ENCODE measurements at regions not wholly inside any gene's neighbourhood (a gene's known extent, or its start where the extent isn't known, plus 50 kb on each side); places are given as distances from the start of the nearest gene placed in this dataset.

- TF ChIP-seq REST (IDR thresholded peaks at IDR 0.05; ENCODE audit: unreplicated experiment) (no peak), CTCF (conservative IDR thresholded peaks at IDR 0.05; ENCODE audit: low read depth in 2 of 2) (no peak), EZH2phosphoT487 (IDR thresholded peaks at IDR 0.05; ENCODE audit: unreplicated experiment) (no peak), EZH2 (IDR thresholded peaks at IDR 0.05; ENCODE audit: low read depth, unreplicated experiment) (no peak), POLR2AphosphoS5 (IDR thresholded peaks at IDR 0.05; ENCODE audit: low read depth) (no peak), NANOG (IDR thresholded peaks at IDR 0.05; ENCODE audit: borderline replicate concordance) (no peak), JUNB (IDR thresholded peaks at IDR 0.05; ENCODE audit: unreplicated experiment) (no peak), CREB1 (CRISPR knock-in tag; IDR thresholded peaks at IDR 0.05; ENCODE audit: low read depth) (no peak), ZNF114 (CRISPR knock-in tag; IDR thresholded peaks at IDR 0.05) (no peak), ZNF462 (CRISPR knock-in tag; IDR thresholded peaks at IDR 0.05) (no peak), STAT1 (IDR thresholded peaks at IDR 0.05; ENCODE audit: unreplicated experiment) (no peak), ETS1 (IDR thresholded peaks at IDR 0.05) (no peak)
Observed at GRCh38 chr2:239896075-239896474, 129.1 kb downstream of the NDUFA10 start.
